Activated CD4-positive, CD25-positive, alpha-beta regulatory T cell (primary cell): ENCODE measurements at regions not wholly inside any gene's neighbourhood (a gene's known extent, or its start where the extent isn't known, plus 50 kb on each side); places are given as distances from the start of the nearest gene placed in this dataset.

Source experiments
- DNase-seq, 4 experiments: peaks; one replicate each; lab custom pipeline; 2025; lab: John Stamatoyannopoulos, UW

GRCh38 chr4:157880761-157881160 is 292.1 kb downstream of the GASK1B start:
- DNase-seq = no peak

- no peak for DNase-seq
These were observed 318.0 kb downstream of the GASK1B start for GRCh38 chr4:157854819-157855218.

GRCh38 chr4:157840648-157841047 is 332.2 kb downstream of the GASK1B start:
- DNase-seq = no peak

GRCh38 chr4:157840034-157840433 is 332.8 kb downstream of the GASK1B start:
- DNase-seq = no peak

GRCh38 chr4:157838366-157838765 is 334.5 kb downstream of the GASK1B start:
- DNase-seq = no peak

- DNase-seq = no peak
These were observed 335.6 kb downstream of the GASK1B start for GRCh38 chr4:157837071-157837703.

- DNase-seq = no peak
These were observed 340.2 kb downstream of the GASK1B start for GRCh38 chr4:157832596-157832995.

- DNase-seq = no peak
These were observed 348.8 kb downstream of the GASK1B start for GRCh38 chr4:157824021-157824420.

- DNase-seq = no peak
These were observed 351.0 kb downstream of the GASK1B start for GRCh38 chr4:157821814-157822213.

- no peak for DNase-seq
These were observed 352.9 kb downstream of the GASK1B start for GRCh38 chr4:157819693-157820464.

GRCh38 chr4:157818946-157819692 is 353.7 kb downstream of the GASK1B start:
- DNase-seq = no peak

- DNase-seq = no peak
These were observed 362.6 kb downstream of the GASK1B start for GRCh38 chr4:157810137-157810774.

GRCh38 chr4:157808796-157809383 is 363.9 kb downstream of the GASK1B start:
- no peak for DNase-seq

- no peak for DNase-seq
These were observed 366.6 kb downstream of the GASK1B start for GRCh38 chr4:157806184-157806583.

GRCh38 chr4:157804986-157805385 is 367.8 kb downstream of the GASK1B start:
- DNase-seq = no peak

- DNase-seq = no peak
These were observed 368.8 kb downstream of the GASK1B start for GRCh38 chr4:157803845-157804521.

- DNase-seq = no peak
These were observed 369.4 kb downstream of the GASK1B start for GRCh38 chr4:157803421-157803820.

GRCh38 chr4:157795495-157795894 is 377.3 kb downstream of the GASK1B start:
- DNase-seq = no peak

GRCh38 chr4:157792716-157793115 is 380.1 kb downstream of the GASK1B start:
- DNase-seq = no peak

GRCh38 chr4:157791236-157791635 is 381.6 kb downstream of the GASK1B start:
- DNase-seq = no peak

GRCh38 chr4:157787618-157788017 is 385.2 kb downstream of the GASK1B start:
- no peak for DNase-seq
